B cell (primary cell): ENCODE measurements at regions not wholly inside any gene's neighbourhood (a gene's known extent, or its start where the extent isn't known, plus 50 kb on each side); places are given as distances from the start of the nearest gene placed in this dataset.

Experiments
- ATAC-seq: fragments of 200-7000 bp; cut with Tn5 transposase; one replicate; pipeline ENCODE4 v1.10.0; 2021; ENCODE audit warnings: low read depth, mild to moderate bottlenecking, moderate number of reproducible peaks, moderate library complexity
- CTCF ChIA-PET: fragments of 350-600 bp; sonication (Branson Sonifier 250); formaldehyde crosslinking; loops from one replicate; lab custom pipeline; 2021; ENCODE audit warnings: antibody characterized with exemption, inconsistent platforms; lab: Charles Lee
- POLR2A ChIA-PET: fragments of 350-600 bp; sonication (Branson Sonifier 250); formaldehyde crosslinking; loops from one replicate; lab custom pipeline; 2021; ENCODE audit warnings: antibody characterized with exemption; lab: Charles Lee
- DNase-seq: peaks from one replicate; pipeline ENCODE4 v3.0.0; 2013
- H2AFZ ChIP-seq: 2 replicates; pipeline ENCODE4 v1.6.1; 2012; ENCODE audit warnings: mild to moderate bottlenecking, low read depth, low read length; ENCODE audit not compliant: insufficient read depth, poor library complexity, severe bottlenecking
- H3K27ac ChIP-seq, 2 donors: 1 replicate in 1 of 2; 2 replicates in 1 of 2; pipeline ENCODE4 v1.5.1; 2012 to 2013; ENCODE audit warnings: low read length in 2 of 2, mild to moderate bottlenecking in 2 of 2, moderate library complexity in 1 of 2
- H3K27me3 ChIP-seq, 4 experiments: fragments of 200-600 bp in 1 of 4; sonication (generic) in 1 of 4; replicated peaks in 1 of 4; 1 replicate in 2 of 4; 2 replicates in 2 of 4; pipeline versions ENCODE4 v1.6.1 to v1.7.0; 2013 to 2016; ENCODE audit warnings: low read length in 3 of 4, mild to moderate bottlenecking in 2 of 4, mixed read lengths in 1 of 4, moderate library complexity in 1 of 4; ENCODE audit not compliant: insufficient read depth in 4 of 4, control insufficient read depth in 3 of 4; ENCODE audit errors: control extremely low read depth in 1 of 4
- H3K36me3 ChIP-seq, 2 experiments: replicated peaks in 1 of 2; 1 replicate in 1 of 2; 2 replicates in 1 of 2; pipeline versions ENCODE4 v1.6.1 to v1.7.1; 2013; ENCODE audit warnings: low read length in 1 of 2; ENCODE audit not compliant: insufficient read depth in 2 of 2, control insufficient read depth in 1 of 2; ENCODE audit errors: control extremely low read depth in 1 of 2, extremely low read depth in 1 of 2
- H3K4me1 ChIP-seq, 2 donors: fragments of 200-600 bp in 1 of 2; sonication (generic) in 1 of 2; 1 replicate in 1 of 2; 2 replicates in 1 of 2; pipeline versions ENCODE4 v1.5.1 to v1.6.1; 2013 to 2017; ENCODE audit warnings: low read length in 2 of 2; ENCODE audit not compliant: control insufficient read depth in 2 of 2, insufficient read depth in 2 of 2
- H3K4me2 ChIP-seq: replicated peaks from 2 replicates; pipeline ENCODE3; 2012; ENCODE audit warnings: mild to moderate bottlenecking, low read depth, low read length; ENCODE audit not compliant: poor library complexity, severe bottlenecking
- H3K4me3 ChIP-seq, 5 experiments: fragments of 200-600 bp in 1 of 5; sonication (generic) in 1 of 5; 1 replicate in 3 of 5; 2 replicates in 2 of 5; pipeline versions ENCODE4 v1.5.1 to v1.7.0; 2011 to 2016; ENCODE audit warnings: low read length in 4 of 5, mild to moderate bottlenecking in 4 of 5, low read depth in 2 of 5, control low read depth in 1 of 5, moderate library complexity in 1 of 5; ENCODE audit not compliant: insufficient read depth in 1 of 5; ENCODE audit errors: control extremely low read depth in 1 of 5, extremely low read depth in 1 of 5
- H3K79me2 ChIP-seq: fragments of 200-600 bp; sonication (generic); one replicate; pipeline ENCODE4 v1.6.0; 2016; ENCODE audit warnings: low read length; ENCODE audit not compliant: control insufficient read depth, insufficient read depth
- H3K9ac ChIP-seq: fragments of 200-600 bp; sonication (generic); 2 replicates; pipeline ENCODE4 v1.6.1; 2017; ENCODE audit warnings: mild to moderate bottlenecking, low read length, moderate library complexity
- H3K9me3 ChIP-seq, 3 donors: one replicate each; pipeline versions ENCODE4 v1.6.1 to v1.7.1; 2013; ENCODE audit warnings: low read length in 2 of 3; ENCODE audit not compliant: control insufficient read depth in 2 of 3, insufficient read depth in 1 of 3; ENCODE audit errors: control extremely low read depth in 1 of 3
- H4K20me1 ChIP-seq: 2 replicates; pipeline ENCODE4 v1.6.0; 2012; ENCODE audit warnings: mild to moderate bottlenecking, low read length; ENCODE audit not compliant: insufficient read depth, control insufficient read depth, poor library complexity, severe bottlenecking
- H3K27ac Mint-ChIP-seq: one replicate; pipeline ENCODE4 v1.8.0; 2021; ENCODE audit warnings: mixed read lengths
- H3K27me3 Mint-ChIP-seq: one replicate; pipeline ENCODE4 v1.8.0; 2021; ENCODE audit warnings: mixed read lengths
- H3K4me1 Mint-ChIP-seq: one replicate; pipeline ENCODE4 v1.8.0; 2021; ENCODE audit warnings: mixed read lengths
- H3K4me3 Mint-ChIP-seq: one replicate; pipeline ENCODE4 v1.8.0; 2021; ENCODE audit warnings: mixed read lengths
- H3K9me3 Mint-ChIP-seq: one replicate; pipeline ENCODE4 v1.8.0; 2022; ENCODE audit warnings: mixed read lengths; ENCODE audit not compliant: insufficient read depth
- CTCF ChIP-seq: fragments of 200-600 bp; IDR thresholded peaks from one replicate; pipeline ENCODE4 v1.8.0; 2022; ENCODE audit warnings: antibody characterized with exemption, mild to moderate bottlenecking
- EZH2 ChIP-seq: IDR thresholded peaks from 2 replicates; pipeline ENCODE4 v1.6.1; 2012; ENCODE audit warnings: borderline replicate concordance, low read depth, mild to moderate bottlenecking, moderate library complexity, low read length; ENCODE audit not compliant: insufficient read depth, poor library complexity, severe bottlenecking
- whole genome bisulfite sequencing: methylation state at CpG from one replicate; pipeline ENCODE4 v1.1.5; 2013; ENCODE audit warnings: missing lambda C conversion rate; ENCODE audit not compliant: insufficient coverage; 5-methylcytosine and 5-hydroxymethylcytosine counted together
- intact Hi-C: fragments of 100-400 bp; cut with micrococcal nuclease; formaldehyde crosslinking; loops from one replicate; pipeline ENCODE4 v1.10.0; 2022

DNA sequence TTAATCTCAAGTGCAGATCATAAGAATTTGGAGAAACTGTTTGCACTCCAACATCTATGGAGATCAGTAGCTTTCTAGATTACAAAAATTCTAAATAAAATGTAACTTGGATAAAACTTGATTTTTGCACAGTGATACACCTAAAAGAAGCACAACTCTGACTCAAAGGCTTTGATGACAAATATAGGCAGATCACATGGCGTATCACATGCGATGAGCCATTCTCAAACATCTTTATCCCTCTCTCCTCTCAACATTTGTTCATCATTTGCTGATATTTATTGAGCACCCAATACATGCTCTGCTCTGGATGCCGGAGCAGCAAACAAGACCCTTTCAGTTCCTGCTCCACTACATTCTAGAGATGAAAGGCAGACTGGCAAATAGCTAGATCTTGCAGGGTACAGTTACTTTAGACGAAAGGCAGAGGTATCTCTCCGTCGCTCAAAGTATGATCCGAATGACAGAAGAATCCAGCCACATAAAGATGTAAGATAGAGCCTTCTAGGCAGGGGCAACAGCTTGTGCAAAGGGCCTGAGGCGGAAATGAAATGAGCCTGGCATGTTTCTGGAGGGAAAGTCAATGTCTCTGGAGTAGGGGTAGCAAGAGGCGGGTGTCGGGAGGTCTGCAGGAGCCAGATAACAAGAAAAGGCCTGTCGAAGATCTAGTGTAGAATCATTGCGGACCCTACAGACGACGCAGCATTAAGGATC, 145.8 kb upstream of the ERRFI1 start:
- Histone ChIP-seq H2AFZ (no peak overlapping the region), H4K20me1 (no peaks in the 10 kb centered on the region), H3K4me3 (no peak overlapping the region), H3K9me3 (no peaks in the 10 kb centered on the region), H3K9ac (no peak overlapping the region), H3K79me2 (no peaks in the 10 kb centered on the region), H3K4me1 (peaks cover 5 to 11% of the 10 kb centered on the region in 2 donors), H3K36me3 (no peaks in the 10 kb centered on the region), H3K27ac (no peak overlapping the region), H3K27me3 (peaks cover 0 to 2% (median 0%) of the 10 kb centered on the region in 4 experiments), H3K4me2 (no peak overlapping the region)
- DNase-seq, result no peak
- ATAC-seq, result no peak
- POLR2A ChIA-PET, result no interaction called here
- Mint-ChIP-seq H3K27me3 (no peaks in the 10 kb centered on the region), H3K4me3 (no peak overlapping the region), H3K27ac (no peak overlapping the region), H3K9me3 (no peaks in the 10 kb centered on the region), H3K4me1 (peaks cover 11% of the 10 kb centered on the region)
- TF ChIP-seq CTCF (no peak), EZH2 (no peak)
- CTCF ChIA-PET, result no interaction called here
- 98% methylated on average over 13 of the region's 14 CpGs for WGBS
- intact Hi-C loops, result no loop called here

DNA sequence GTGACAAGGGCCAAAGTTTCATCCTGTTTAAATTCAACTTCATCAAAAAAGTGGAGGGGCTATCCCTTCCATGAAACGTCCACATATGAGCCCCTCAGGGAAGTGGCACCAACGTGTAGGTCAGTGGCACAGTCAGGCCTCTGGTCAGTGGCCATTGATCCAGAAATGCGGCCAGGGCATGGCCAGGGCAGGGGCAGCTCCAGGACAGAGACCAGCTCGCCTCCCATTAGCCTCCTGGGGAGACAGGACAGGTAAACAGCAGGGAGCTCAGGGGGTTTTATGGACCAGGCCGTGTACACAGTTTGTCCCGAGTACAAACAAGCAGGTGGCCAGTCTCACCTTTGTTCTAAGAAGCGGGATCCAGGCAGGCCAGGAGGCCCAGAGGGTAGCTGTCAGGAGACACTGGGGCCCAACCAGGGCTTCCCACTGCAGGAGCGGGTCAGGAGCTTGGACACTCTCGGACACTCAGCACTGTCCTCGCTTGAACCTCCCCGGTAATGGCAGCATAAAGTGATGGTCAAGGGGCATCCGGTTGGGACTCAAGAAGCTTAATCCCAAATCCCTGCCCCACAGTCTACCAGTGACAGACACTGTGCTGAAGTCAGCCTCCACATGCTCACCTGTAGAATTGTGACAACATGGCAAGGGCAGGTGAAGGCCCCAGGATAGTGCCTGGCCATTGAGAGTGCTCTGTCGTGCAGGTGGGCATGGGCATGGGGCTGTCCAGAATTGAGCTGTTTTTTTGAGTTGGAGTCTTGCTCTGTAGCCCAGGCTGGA, 144.1 kb upstream of the ERRFI1 start:
- ATAC-seq (no peak), DNase-seq (peak; percentile 12)
- CTCF ChIA-PET, result no interaction called here
- peaks cover 5 to 11% of the 10 kb centered on the region in 2 donors for H3K4me1 ChIP-seq
- no peak overlapping the region for H3K27ac ChIP-seq
- H2AFZ ChIP-seq, result peak overlapping the region; percentile 75
- no peaks in the 10 kb centered on the region for H3K79me2 ChIP-seq
- POLR2A ChIA-PET, result no interaction called here
- Mint-ChIP-seq H3K4me3 (no peak overlapping the region), H3K27ac (no peak overlapping the region), H3K27me3 (no peaks in the 10 kb centered on the region), H3K9me3 (no peaks in the 10 kb centered on the region), H3K4me1 (peaks cover 11% of the 10 kb centered on the region)
- TF ChIP-seq CTCF (no peak), EZH2 (no peak)
- H3K4me3 ChIP-seq, result no peak overlapping the region
- no peak overlapping the region for H3K9ac ChIP-seq
- no peaks in the 10 kb centered on the region for H3K36me3 ChIP-seq
- WGBS, result 86% methylated on average over 13 of the region's 13 CpGs
- no peaks in the 10 kb centered on the region for H3K9me3 ChIP-seq
- H3K27me3 ChIP-seq, result peaks cover 0 to under 1% (median 0%) of the 10 kb centered on the region in 4 experiments
- H3K4me2 ChIP-seq, result peak overlapping the region; percentile 42
- no peaks in the 10 kb centered on the region for H4K20me1 ChIP-seq
- intact Hi-C loops, result no loop called here
